Endodermal cell (in vitro differentiated cells): ENCODE measurements at regions not wholly inside any gene's neighbourhood (a gene's known extent, or its start where the extent isn't known, plus 50 kb on each side); places are given as distances from the start of the nearest gene placed in this dataset.

ENCODE experiments used
- DNase-seq: peaks from one replicate; pipeline ENCODE4 v3.0.0-alpha.2; 2017
- H3K27ac ChIP-seq: 2 replicates; pipeline ENCODE4 v1.5.1; 2013; ENCODE audit warnings: mild to moderate bottlenecking, low read depth, low read length, moderate library complexity
- H3K27me3 ChIP-seq: 2 replicates; pipeline ENCODE4 v1.6.1; 2013; ENCODE audit warnings: mild to moderate bottlenecking, low read length, moderate library complexity; ENCODE audit not compliant: insufficient read depth, control insufficient read depth, poor library complexity, severe bottlenecking
- H3K36me3 ChIP-seq: 2 replicates; pipeline ENCODE4 v1.7.0; 2013; ENCODE audit warnings: mild to moderate bottlenecking, low read length, moderate library complexity; ENCODE audit not compliant: control insufficient read depth, insufficient read depth
- H3K4me1 ChIP-seq: one replicate; pipeline ENCODE4 v1.7.0; 2013; ENCODE audit warnings: low read length; ENCODE audit not compliant: control insufficient read depth, insufficient read depth
- H3K4me3 ChIP-seq: 2 replicates; pipeline ENCODE4 v1.5.1; 2013; ENCODE audit warnings: mild to moderate bottlenecking, low read length, moderate library complexity
- H3K9ac ChIP-seq: 2 replicates; pipeline ENCODE4 v1.6.1; 2013; ENCODE audit warnings: mild to moderate bottlenecking, low read length, moderate library complexity; ENCODE audit not compliant: poor library complexity, severe bottlenecking; ENCODE audit errors: extremely low read depth
- H3K9me3 ChIP-seq: 2 replicates; pipeline ENCODE4 v1.6.1; 2013; ENCODE audit warnings: mild to moderate bottlenecking, low read length, moderate library complexity; ENCODE audit not compliant: control insufficient read depth
- H3K27ac Mint-ChIP-seq: 2 replicates; pipeline ENCODE4 v1.8.0; 2020; ENCODE audit warnings: mixed read lengths
- H3K27me3 Mint-ChIP-seq: 2 replicates; pipeline ENCODE4 v1.8.0; 2021; ENCODE audit warnings: mild to moderate bottlenecking, mixed read lengths; ENCODE audit not compliant: insufficient read depth
- H3K36me3 Mint-ChIP-seq: 2 replicates; pipeline ENCODE4 v1.8.0; 2020; ENCODE audit warnings: low read depth, mixed read lengths
- H3K4me1 Mint-ChIP-seq: 2 replicates; pipeline ENCODE4 v1.8.0; 2020; ENCODE audit warnings: mixed read lengths
- H3K4me3 Mint-ChIP-seq: 2 replicates; pipeline ENCODE4 v1.8.0; 2020; ENCODE audit warnings: mild to moderate bottlenecking, moderate library complexity, mixed read lengths
- H3K9me3 Mint-ChIP-seq: 2 replicates; pipeline ENCODE4 v1.8.0; 2020; ENCODE audit warnings: mild to moderate bottlenecking, mixed read lengths
- CTCF ChIP-seq: fragments of 200-600 bp; sonication (generic); conservative IDR thresholded peaks from 2 replicates; pipeline ENCODE4 v1.5.0; 2021; ENCODE audit warnings: antibody characterized with exemption, mild to moderate bottlenecking
- WGBS, 2 experiments: methylation state at CpG; one replicate each; pipeline versions ENCODE4 v1.1.5 to v1.1.7; 2013; ENCODE audit warnings: missing lambda C conversion rate in 2 of 2, mixed read lengths in 1 of 2; ENCODE audit not compliant: insufficient coverage in 1 of 2, insufficient read length in 1 of 2; 5-methylcytosine and 5-hydroxymethylcytosine counted together

- H3K9ac ChIP-seq, result no peak overlapping the region
- Mint-ChIP-seq H3K36me3 (no peaks in the 10 kb centered on the region), H3K4me1 (no peaks in the 10 kb centered on the region), H3K9me3 (peaks cover 4% of the 10 kb centered on the region), H3K27me3 (no peaks in the 10 kb centered on the region), H3K4me3 (no peak overlapping the region), H3K27ac (no peak overlapping the region)
- H3K4me3 ChIP-seq, result no peak overlapping the region
- no peaks in the 10 kb centered on the region for H3K36me3 ChIP-seq
- H3K9me3 ChIP-seq, result no peaks in the 10 kb centered on the region
- no peaks in the 10 kb centered on the region for H3K4me1 ChIP-seq
- DNase-seq, result no peak
- no peaks in the 10 kb centered on the region for H3K27me3 ChIP-seq
- WGBS, 2 experiments, result 81 to 83% methylated on average over 1 to 3 of the region's 3 CpGs
- no peak overlapping the region for H3K27ac ChIP-seq
- TF ChIP-seq CTCF, result no peak
Measured at GRCh38 chr4:102439236-102439614, 61.9 kb upstream of the NFKB1 start.

- no peak overlapping the region for H3K27ac ChIP-seq
- TF ChIP-seq CTCF, result no peak
Measured at GRCh38 chr4:102439812-102440211, 61.3 kb upstream of the NFKB1 start.

GRCh38 chr4:102440498-102440897 lies 60.7 kb upstream of the NFKB1 start:
- H3K27me3 Mint-ChIP-seq, result no peaks in the 10 kb centered on the region
- no peak overlapping the region for H3K9ac ChIP-seq
- no peaks in the 10 kb centered on the region for H3K9me3 ChIP-seq
- no peaks in the 10 kb centered on the region for H3K36me3 Mint-ChIP-seq
- TF ChIP-seq CTCF, result no peak
- H3K27ac Mint-ChIP-seq, result no peak overlapping the region
- H3K27ac ChIP-seq, result no peak overlapping the region
- no peak for DNase-seq
- H3K4me1 ChIP-seq, result no peaks in the 10 kb centered on the region
- no peaks in the 10 kb centered on the region for H3K4me1 Mint-ChIP-seq
- 79 to 94% methylated on average over 1 of the region's 1 CpG for WGBS, 2 experiments
- H3K4me3 ChIP-seq, result no peak overlapping the region
- H3K9me3 Mint-ChIP-seq, result no peaks in the 10 kb centered on the region
- no peaks in the 10 kb centered on the region for H3K27me3 ChIP-seq
- no peak overlapping the region for H3K4me3 Mint-ChIP-seq
- H3K36me3 ChIP-seq, result no peaks in the 10 kb centered on the region

More at GRCh38 chr4:102439812-102440211, 61.3 kb upstream of the NFKB1 start:
- H3K4me1 Mint-ChIP-seq, result no peaks in the 10 kb centered on the region
- H3K27ac Mint-ChIP-seq, result no peak overlapping the region
- no peaks in the 10 kb centered on the region for H3K9me3 Mint-ChIP-seq
- H3K9ac ChIP-seq, result no peak overlapping the region
- no peak for DNase-seq
- no peak overlapping the region for H3K4me3 ChIP-seq
- H3K9me3 ChIP-seq, result no peaks in the 10 kb centered on the region
- no peaks in the 10 kb centered on the region for H3K27me3 Mint-ChIP-seq
- H3K36me3 ChIP-seq, result no peaks in the 10 kb centered on the region
- H3K4me1 ChIP-seq, result no peaks in the 10 kb centered on the region
- no peaks in the 10 kb centered on the region for H3K36me3 Mint-ChIP-seq
- H3K4me3 Mint-ChIP-seq, result no peak overlapping the region
- no peaks in the 10 kb centered on the region for H3K27me3 ChIP-seq
